Liver (tissue), 8 donors: ENCODE measurements at regions not wholly inside any gene's neighbourhood (a gene's known extent, or its start where the extent isn't known, plus 50 kb on each side); places are given as distances from the start of the nearest gene placed in this dataset.

Source experiments
- DNase-seq: peaks from one replicate; pipeline ENCODE4 v3.0.0-alpha.2; 2017; ENCODE audit warnings: low spot score
- H3K27ac ChIP-seq, 2 donors: one replicate each; pipeline ENCODE4 v1.7.0; 2013; ENCODE audit warnings: inconsistent platforms in 2 of 2, low read length in 2 of 2, control low read depth in 1 of 2, low read depth in 1 of 2, mild to moderate bottlenecking in 1 of 2
- H3K27me3 ChIP-seq, 4 donors: one replicate each; pipeline versions ENCODE4 v1.6.1 to v1.7.0; 2013; ENCODE audit warnings: low read length in 3 of 4, inconsistent platforms in 1 of 4, mild to moderate bottlenecking in 1 of 4, moderate library complexity in 1 of 4; ENCODE audit not compliant: control insufficient read depth in 4 of 4, insufficient read depth in 4 of 4
- H3K36me3 ChIP-seq, 4 donors: one replicate each; pipeline versions ENCODE4 v1.6.1 to v1.7.0; 2013; ENCODE audit warnings: low read length in 3 of 4, mild to moderate bottlenecking in 3 of 4, low read depth in 1 of 4, moderate library complexity in 1 of 4; ENCODE audit not compliant: control insufficient read depth in 4 of 4, insufficient read depth in 3 of 4
- H3K4me1 ChIP-seq, 4 donors: one replicate each; pipeline versions ENCODE4 v1.6.1 to v1.7.0; 2013; ENCODE audit warnings: low read length in 3 of 4, mild to moderate bottlenecking in 3 of 4, moderate library complexity in 1 of 4; ENCODE audit not compliant: control insufficient read depth in 4 of 4, insufficient read depth in 4 of 4
- H3K4me3 ChIP-seq, 3 donors: one replicate each; pipeline versions ENCODE4 v1.6.1 to v1.7.0; 2013; ENCODE audit warnings: low read length in 3 of 3, control low read depth in 1 of 3, low read depth in 1 of 3, mild to moderate bottlenecking in 1 of 3
- H3K9ac ChIP-seq, 2 donors: one replicate each; pipeline ENCODE4 v1.7.0; 2013; ENCODE audit warnings: low read length in 2 of 2, mild to moderate bottlenecking in 2 of 2, moderate library complexity in 2 of 2, control low read depth in 1 of 2, low read depth in 1 of 2
- H3K9me3 ChIP-seq, 4 donors: one replicate each; pipeline versions ENCODE4 v1.6.1 to v1.7.0; 2013; ENCODE audit warnings: low read length in 3 of 4; ENCODE audit not compliant: control insufficient read depth in 4 of 4
- CTCF ChIP-seq: fragments of 150-350 bp; IDR thresholded peaks from 2 replicates; pipeline ENCODE4 v1.5.1; 2017; ENCODE audit warnings: improper control_type of control experiment, low read depth, low read length; ENCODE audit not compliant: missing input control
- EGR1 ChIP-seq, 2 donors: IDR thresholded peaks; 2 replicates each; pipeline ENCODE4 v1.6.1; 2016 to 2018; ENCODE audit warnings: antibody characterized with exemption in 2 of 2, low read depth in 2 of 2
- FOXA1 ChIP-seq: IDR thresholded peaks from 2 replicates; pipeline ENCODE4 v1.6.1; 2016; ENCODE audit warnings: antibody characterized with exemption
- HNF4A ChIP-seq, 2 donors: conservative IDR thresholded peaks; 2 replicates each; pipeline ENCODE4 v1.6.1; 2016; ENCODE audit warnings: antibody characterized with exemption in 2 of 2, mild to moderate bottlenecking in 2 of 2
- HNF4G ChIP-seq: IDR thresholded peaks from 2 replicates; pipeline ENCODE4 v1.6.1; 2016; ENCODE audit warnings: antibody characterized with exemption
- JUND ChIP-seq, 2 donors: IDR thresholded peaks; 2 replicates each; pipeline ENCODE4 v1.6.1; 2016; ENCODE audit warnings: antibody characterized with exemption in 2 of 2
- MAX ChIP-seq: IDR thresholded peaks from 2 replicates; pipeline ENCODE4 v1.6.1; 2016; ENCODE audit warnings: antibody characterized with exemption
- NR2F2 ChIP-seq: IDR thresholded peaks from 2 replicates; pipeline ENCODE4 v1.6.1; 2016; ENCODE audit warnings: antibody characterized with exemption
- RAD21 ChIP-seq, 2 donors: IDR thresholded peaks; 2 replicates each; pipeline ENCODE4 v1.6.1; 2016; ENCODE audit warnings: antibody characterized with exemption in 2 of 2, mild to moderate bottlenecking in 2 of 2
- REST ChIP-seq: IDR thresholded peaks from 2 replicates; pipeline ENCODE4 v1.6.1; 2016; ENCODE audit warnings: antibody characterized with exemption, mild to moderate bottlenecking
- RXRA ChIP-seq, 2 donors: IDR thresholded peaks; 2 replicates each; pipeline ENCODE4 v1.6.1; 2017 to 2018; ENCODE audit warnings: antibody characterized with exemption in 2 of 2, mild to moderate bottlenecking in 1 of 2
- SP1 ChIP-seq: IDR thresholded peaks from 2 replicates; pipeline ENCODE4 v1.6.1; 2018; ENCODE audit warnings: antibody characterized with exemption, mild to moderate bottlenecking
- TAF1 ChIP-seq: conservative IDR thresholded peaks from 2 replicates; pipeline ENCODE4 v1.6.1; 2016; ENCODE audit warnings: antibody characterized with exemption, mild to moderate bottlenecking
- YY1 ChIP-seq: IDR thresholded peaks from 2 replicates; pipeline ENCODE4 v1.6.1; 2016; ENCODE audit warnings: antibody characterized with exemption, mild to moderate bottlenecking
- WGBS: extraction: QIAGEN DNeasy Blood & Tissue Kit; methylation state at CpG from one replicate; pipeline ENCODE4 v1.1.7; 2013; 5-methylcytosine and 5-hydroxymethylcytosine counted together
- TF ChIP-seq, protein P1 (sequence below): IDR thresholded peaks from 2 replicates; pipeline ENCODE4 v1.6.1; 2016; ENCODE audit warnings: antibody characterized with exemption
- donor health status: healthy.
- donor health status: healthy.
- donor health status: healthy.
- donor health status: healthy.
- donor health status: healthy.

- Histone ChIP-seq H3K4me1 (no peaks in the 10 kb centered on the region), H3K36me3 (no peaks in the 10 kb centered on the region), H3K9me3 (no peaks in the 10 kb centered on the region), H3K27ac (no peak overlapping the region), H3K4me3 (no peak overlapping the region), H3K9ac (no peak overlapping the region), H3K27me3 (peaks cover 0 to 4% (median 0%) of the 10 kb centered on the region in 4 donors)
- TF ChIP-seq FOXA1 (no peak), RXRA (IDR thresholded peaks at IDR 0.05) (no peak), SP1 (no peak), TAF1 (no peak), RAD21 (IDR thresholded peaks at IDR 0.05) (no peak), HNF4G (no peak), YY1 (no peak), MAX (no peak), JUND (IDR thresholded peaks at IDR 0.05) (no peak), NR2F2 (no peak), EGR1 (IDR thresholded peaks at IDR 0.05; ENCODE audit: low read depth in 2 of 2) (no peak), REST (no peak)
- TF ChIP-seq, protein P1, sequence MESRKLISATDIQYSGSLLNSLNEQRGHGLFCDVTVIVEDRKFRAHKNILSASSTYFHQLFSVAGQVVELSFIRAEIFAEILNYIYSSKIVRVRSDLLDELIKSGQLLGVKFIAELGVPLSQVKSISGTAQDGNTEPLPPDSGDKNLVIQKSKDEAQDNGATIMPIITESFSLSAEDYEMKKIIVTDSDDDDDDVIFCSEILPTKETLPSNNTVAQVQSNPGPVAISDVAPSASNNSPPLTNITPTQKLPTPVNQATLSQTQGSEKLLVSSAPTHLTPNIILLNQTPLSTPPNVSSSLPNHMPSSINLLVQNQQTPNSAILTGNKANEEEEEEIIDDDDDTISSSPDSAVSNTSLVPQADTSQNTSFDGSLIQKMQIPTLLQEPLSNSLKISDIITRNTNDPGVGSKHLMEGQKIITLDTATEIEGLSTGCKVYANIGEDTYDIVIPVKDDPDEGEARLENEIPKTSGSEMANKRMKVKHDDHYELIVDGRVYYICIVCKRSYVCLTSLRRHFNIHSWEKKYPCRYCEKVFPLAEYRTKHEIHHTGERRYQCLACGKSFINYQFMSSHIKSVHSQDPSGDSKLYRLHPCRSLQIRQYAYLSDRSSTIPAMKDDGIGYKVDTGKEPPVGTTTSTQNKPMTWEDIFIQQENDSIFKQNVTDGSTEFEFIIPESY, result no peak
- no peak for DNase-seq
- 89% methylated on average over 12 of the region's 12 CpGs for WGBS
Measured at GRCh38 chr21:35578831-35579471, 481.4 kb downstream of the SETD4 start.

GRCh38 chr21:35578347-35578782, 482.0 kb downstream of the SETD4 start:
- WGBS, result 91% methylated on average over 6 of the region's 6 CpGs
- Histone ChIP-seq H3K36me3 (no peaks in the 10 kb centered on the region), H3K27me3 (peaks cover 0 to 4% (median 0%) of the 10 kb centered on the region in 4 donors), H3K9ac (no peak overlapping the region), H3K9me3 (no peaks in the 10 kb centered on the region), H3K4me1 (no peaks in the 10 kb centered on the region), H3K4me3 (no peak overlapping the region), H3K27ac (no peak overlapping the region)
- no peak for DNase-seq
- no peak for TF ChIP-seq HNF4A (conservative IDR thresholded peaks at IDR 0.05)
- no peak for TF ChIP-seq CTCF
- TF ChIP-seq RXRA (IDR thresholded peaks at IDR 0.05), result no peak
